Activated CD4-positive, alpha-beta T cell treated with anti-CD3 and anti-CD28 coated beads for 36 hours (primary cell): ENCODE measurements at regions not wholly inside any gene's neighbourhood (a gene's known extent, or its start where the extent isn't known, plus 50 kb on each side); places are given as distances from the start of the nearest gene placed in this dataset.

Source experiments
- ATAC-seq: fragments of 200-7000 bp; cut with Tn5 transposase; one replicate; pipeline ENCODE4 v1.10.0; 2021; ENCODE audit warnings: mild to moderate bottlenecking, moderate library complexity
- CTCF ChIA-PET: fragments of 350-600 bp; sonication (Branson Sonifier 250); formaldehyde crosslinking; loops from one replicate; lab custom pipeline; 2021; ENCODE audit warnings: antibody characterized with exemption; lab: Charles Lee
- POLR2A ChIA-PET: fragments of 350-600 bp; sonication (Branson Sonifier 250); formaldehyde crosslinking; loops from one replicate; lab custom pipeline; 2021; ENCODE audit warnings: antibody characterized with exemption, inconsistent platforms; lab: Charles Lee
- DNase-seq: peaks from one replicate; pipeline ENCODE4 v3.0.0-alpha.2; 2020
- H3K27ac Mint-ChIP-seq: one replicate; pipeline ENCODE4 v1.8.0; 2021; ENCODE audit warnings: mixed read lengths
- H3K27me3 Mint-ChIP-seq: one replicate; pipeline ENCODE4 v1.8.0; 2021; ENCODE audit warnings: mixed read lengths
- H3K36me3 Mint-ChIP-seq: one replicate; pipeline ENCODE4 v1.8.0; 2021; ENCODE audit warnings: low read depth, mixed read lengths
- H3K4me1 Mint-ChIP-seq: one replicate; pipeline ENCODE4 v1.8.0; 2021; ENCODE audit warnings: mixed read lengths
- H3K4me3 Mint-ChIP-seq: one replicate; pipeline ENCODE4 v1.8.0; 2021; ENCODE audit warnings: mild to moderate bottlenecking, moderate library complexity, mixed read lengths
- H3K9me3 Mint-ChIP-seq: one replicate; pipeline ENCODE4 v1.8.0; 2021; ENCODE audit warnings: low read depth, mixed read lengths
- intact Hi-C, 2 experiments: fragments of 100-400 bp; cut with DNase I in 1 of 2; cut with micrococcal nuclease in 1 of 2; formaldehyde crosslinking; loops; one replicate each; pipeline versions ENCODE4 v1.14.2 to v1.15.1; 2022 to 2024; cut with DNase I, micrococcal nuclease

DNA sequence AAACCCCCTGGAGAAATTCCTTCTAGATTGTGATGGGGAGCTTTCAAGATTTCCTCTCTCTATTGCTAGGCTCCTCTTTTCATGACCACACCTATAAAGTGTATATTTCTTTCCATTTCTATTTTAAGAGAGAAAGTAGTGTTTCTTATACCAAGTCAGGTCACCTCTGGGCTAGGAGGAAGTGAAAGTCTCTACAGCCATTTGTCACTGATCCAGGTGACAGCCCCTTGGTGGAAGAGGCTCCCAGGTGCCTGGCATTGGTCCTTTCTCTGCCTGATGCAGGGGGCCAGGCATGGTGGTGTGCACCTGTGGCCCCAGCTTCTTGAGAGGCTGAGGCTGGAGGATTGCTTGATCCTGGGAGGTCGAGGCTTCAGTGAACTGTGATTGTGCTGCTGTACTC is 64.7 kb downstream of the DHCR7 start:
- H3K36me3 Mint-ChIP-seq, result no peaks in the 10 kb centered on the region
- no peaks in the 10 kb centered on the region for H3K4me1 Mint-ChIP-seq
- DNase-seq (no peak), ATAC-seq (no peak)
- H3K27ac Mint-ChIP-seq, result no peak overlapping the region
- ChIA-PET POLR2A (no interaction called here), CTCF (no interaction called here)
- no peak overlapping the region for H3K4me3 Mint-ChIP-seq
- intact Hi-C loops, result no loop called here
- H3K9me3 Mint-ChIP-seq, result no peaks in the 10 kb centered on the region
- H3K27me3 Mint-ChIP-seq, result peaks cover 17% of the 10 kb centered on the region

DNA sequence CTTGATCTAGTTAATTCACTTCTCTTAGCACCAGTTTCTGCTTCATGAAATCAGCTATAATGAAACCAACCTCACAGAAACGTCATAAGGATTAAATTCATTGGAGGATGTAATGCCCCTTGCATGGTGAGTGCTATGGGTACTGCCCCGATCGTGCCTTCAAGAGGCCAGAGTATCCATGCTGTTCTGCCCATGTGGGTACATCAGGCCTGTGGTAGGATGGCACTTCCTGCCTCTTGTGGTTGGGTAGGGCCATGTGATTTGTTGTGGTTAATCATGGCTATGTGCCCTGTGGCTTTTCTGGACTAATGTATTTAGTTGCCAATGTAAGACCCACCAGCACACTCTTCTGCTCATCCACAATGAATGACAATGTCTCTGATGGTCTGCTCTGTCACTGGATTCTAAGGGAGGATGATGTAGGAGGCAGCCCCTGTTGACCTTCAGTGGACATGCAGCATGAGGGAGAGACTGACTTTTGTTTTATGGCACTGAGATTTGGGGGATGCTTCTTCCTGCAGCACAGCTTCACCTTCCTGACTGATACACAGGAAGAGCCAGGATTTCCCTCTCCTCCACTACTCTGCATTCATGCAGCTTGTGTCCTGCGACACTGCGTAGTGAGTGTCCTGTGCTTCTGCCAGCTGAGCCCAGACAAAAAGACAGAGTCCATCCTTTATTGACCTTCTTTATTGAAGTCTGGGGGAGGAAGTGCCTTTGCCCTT is 66.2 kb downstream of the DHCR7 start:
- POLR2A ChIA-PET, result no interaction called here
- H3K36me3 Mint-ChIP-seq, result no peaks in the 10 kb centered on the region
- CTCF ChIA-PET, result no interaction called here
- ATAC-seq (no peak), DNase-seq (no peak)
- H3K4me3 Mint-ChIP-seq, result no peak overlapping the region
- H3K27me3 Mint-ChIP-seq, result peaks cover 23% of the 10 kb centered on the region
- H3K4me1 Mint-ChIP-seq, result no peaks in the 10 kb centered on the region
- H3K27ac Mint-ChIP-seq, result no peak overlapping the region
- H3K9me3 Mint-ChIP-seq, result peaks cover 3% of the 10 kb centered on the region
- intact Hi-C loops, result no loop called here

DNA sequence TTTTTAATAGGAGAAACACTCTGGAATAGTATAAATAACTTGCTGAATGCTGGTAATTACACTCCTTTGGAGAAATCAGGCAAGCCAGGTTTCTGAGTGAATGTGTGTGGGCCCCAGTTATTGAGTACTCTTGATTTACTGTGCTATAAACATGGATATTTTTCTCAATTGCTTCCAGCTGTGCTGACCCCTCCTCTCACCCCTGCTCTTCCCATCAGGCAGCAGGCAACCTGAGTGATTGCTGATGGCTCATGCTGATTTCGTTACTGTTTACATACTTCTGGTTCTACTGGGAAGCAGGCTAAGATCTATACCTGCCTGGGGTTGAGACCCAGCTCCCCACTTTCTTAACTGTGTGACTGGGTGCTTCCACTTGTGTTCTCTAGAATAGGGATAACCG is 68.5 kb downstream of the DHCR7 start:
- no peak for ATAC-seq
- CTCF ChIA-PET, result no interaction called here
- Mint-ChIP-seq H3K4me3 (no peak overlapping the region), H3K27me3 (peaks cover 29% of the 10 kb centered on the region), H3K27ac (no peak overlapping the region), H3K9me3 (peaks cover 5% of the 10 kb centered on the region), H3K36me3 (no peaks in the 10 kb centered on the region), H3K4me1 (no peaks in the 10 kb centered on the region)
- no peak for DNase-seq
- POLR2A ChIA-PET, result no interaction called here
- intact Hi-C loops, result no loop called here

DNA sequence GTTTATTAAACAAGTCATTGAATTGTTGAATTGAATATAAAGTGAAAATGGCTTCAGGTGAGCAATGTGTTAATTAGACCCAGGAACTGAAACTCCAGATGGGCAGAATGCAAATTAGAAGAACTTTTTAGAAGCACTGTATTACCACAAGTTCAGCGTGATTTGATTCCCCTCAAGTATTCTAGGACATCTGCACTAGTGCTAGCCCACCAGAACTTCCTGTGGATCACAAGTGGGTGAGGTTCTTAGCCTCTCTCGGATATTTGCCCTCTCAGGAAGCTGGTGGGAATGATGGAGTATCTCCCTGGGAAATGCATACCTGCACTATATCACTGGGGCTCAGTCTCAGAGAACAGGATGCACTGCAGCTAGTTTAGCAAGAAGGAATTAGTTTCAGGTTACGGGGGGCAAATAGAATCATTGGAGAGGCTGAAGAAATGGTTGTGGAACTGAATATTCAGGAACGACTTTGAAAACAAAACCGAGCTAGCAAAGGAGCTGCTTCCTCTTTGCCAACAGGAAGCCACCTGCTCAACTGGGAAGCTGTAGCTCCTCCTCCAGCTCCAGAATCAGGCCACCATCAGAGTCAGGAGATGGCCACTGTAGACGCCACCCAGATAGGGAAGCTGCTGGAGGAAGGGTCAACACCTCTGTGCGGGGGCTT is 74.3 kb downstream of the DHCR7 start:
- POLR2A ChIA-PET, result no interaction called here
- DNase-seq (no peak), ATAC-seq (no peak)
- CTCF ChIA-PET, result no interaction called here
- Mint-ChIP-seq H3K36me3 (no peaks in the 10 kb centered on the region), H3K4me3 (no peak overlapping the region), H3K27me3 (peaks cover 20% of the 10 kb centered on the region), H3K4me1 (no peaks in the 10 kb centered on the region), H3K27ac (no peak overlapping the region), H3K9me3 (peaks cover 5% of the 10 kb centered on the region)
- intact Hi-C loops, result no loop called here

DNA sequence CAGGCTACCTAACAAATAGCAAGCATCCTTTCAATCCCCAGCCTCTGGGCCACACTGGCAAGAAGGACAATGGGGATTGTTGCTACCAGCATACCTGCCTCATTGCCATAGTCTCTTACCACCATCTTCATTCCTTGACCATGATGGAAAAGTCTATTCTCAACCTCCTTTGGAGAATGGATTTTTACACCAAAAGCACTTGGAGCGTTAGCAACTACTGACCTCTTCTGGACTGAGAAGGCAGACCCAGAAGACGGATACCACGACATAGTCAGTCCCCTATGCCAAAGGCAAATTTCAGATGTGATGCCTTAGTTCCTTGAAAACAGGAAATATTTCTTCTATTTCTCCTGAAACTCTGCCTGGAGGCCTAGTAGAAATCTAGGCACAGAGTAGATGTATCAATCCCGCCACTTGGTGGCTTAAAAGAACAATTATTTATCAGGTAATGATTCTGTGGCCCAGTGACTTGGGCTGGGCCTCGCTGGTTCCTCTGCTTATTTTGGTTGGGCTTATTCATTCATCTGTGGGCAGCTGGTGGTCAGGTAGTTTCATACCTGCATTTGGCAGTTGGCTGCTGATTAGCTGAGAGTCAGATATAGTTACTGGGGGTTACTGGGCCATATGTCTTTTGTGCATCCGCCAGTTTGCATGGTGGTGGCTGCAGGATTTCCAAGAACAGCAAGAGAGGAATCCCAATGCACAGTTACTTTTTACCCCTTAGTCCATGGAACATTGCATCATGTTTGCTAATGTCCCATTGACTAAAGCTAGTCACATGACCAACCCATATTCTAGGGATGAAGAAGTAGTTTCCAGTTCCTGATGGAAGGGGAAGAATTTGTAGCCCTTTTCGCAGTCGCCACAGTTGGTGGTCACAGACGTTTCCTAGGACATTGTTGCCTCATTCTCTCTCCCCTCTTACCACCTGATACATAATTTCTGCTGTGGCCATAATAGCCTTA is 75.2 kb downstream of the DHCR7 start:
- Mint-ChIP-seq H3K9me3 (peaks cover 5% of the 10 kb centered on the region), H3K27me3 (peaks cover 15% of the 10 kb centered on the region), H3K27ac (no peak overlapping the region), H3K4me1 (no peaks in the 10 kb centered on the region), H3K4me3 (no peak overlapping the region), H3K36me3 (no peaks in the 10 kb centered on the region)
- CTCF ChIA-PET, result no interaction called here
- ATAC-seq (no peak), DNase-seq (no peak)
- intact Hi-C loops, result no loop called here
- POLR2A ChIA-PET, result no interaction called here

DNA sequence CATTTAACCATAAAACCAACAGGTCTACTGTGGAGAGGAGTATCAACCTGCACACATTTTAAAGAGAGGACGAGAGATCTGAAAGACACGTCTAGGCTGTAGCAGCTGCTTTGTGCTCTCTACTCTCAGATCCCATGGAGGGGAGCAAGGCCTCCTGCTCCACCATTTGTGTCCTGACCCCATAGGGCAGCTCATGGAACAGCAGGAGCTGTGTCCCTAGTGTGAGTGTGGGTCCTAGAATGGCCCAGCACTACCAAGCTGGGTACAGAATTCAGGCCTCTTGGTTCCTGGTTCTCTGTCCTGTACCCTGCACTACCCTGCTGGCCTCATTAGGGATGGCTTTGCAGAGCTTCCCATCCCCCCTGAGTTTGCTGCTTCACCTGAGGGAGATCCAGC is 76.5 kb downstream of the DHCR7 start:
- POLR2A ChIA-PET, result no interaction called here
- no peak overlapping the region for H3K27ac Mint-ChIP-seq
- no peaks in the 10 kb centered on the region for H3K4me1 Mint-ChIP-seq
- no peaks in the 10 kb centered on the region for H3K36me3 Mint-ChIP-seq
- peaks cover 2% of the 10 kb centered on the region for H3K9me3 Mint-ChIP-seq
- H3K27me3 Mint-ChIP-seq, result peaks cover 8% of the 10 kb centered on the region
- CTCF ChIA-PET, result no interaction called here
- DNase-seq (no peak), ATAC-seq (no peak)
- intact Hi-C loops, result no loop called here
- no peak overlapping the region for H3K4me3 Mint-ChIP-seq

DNA sequence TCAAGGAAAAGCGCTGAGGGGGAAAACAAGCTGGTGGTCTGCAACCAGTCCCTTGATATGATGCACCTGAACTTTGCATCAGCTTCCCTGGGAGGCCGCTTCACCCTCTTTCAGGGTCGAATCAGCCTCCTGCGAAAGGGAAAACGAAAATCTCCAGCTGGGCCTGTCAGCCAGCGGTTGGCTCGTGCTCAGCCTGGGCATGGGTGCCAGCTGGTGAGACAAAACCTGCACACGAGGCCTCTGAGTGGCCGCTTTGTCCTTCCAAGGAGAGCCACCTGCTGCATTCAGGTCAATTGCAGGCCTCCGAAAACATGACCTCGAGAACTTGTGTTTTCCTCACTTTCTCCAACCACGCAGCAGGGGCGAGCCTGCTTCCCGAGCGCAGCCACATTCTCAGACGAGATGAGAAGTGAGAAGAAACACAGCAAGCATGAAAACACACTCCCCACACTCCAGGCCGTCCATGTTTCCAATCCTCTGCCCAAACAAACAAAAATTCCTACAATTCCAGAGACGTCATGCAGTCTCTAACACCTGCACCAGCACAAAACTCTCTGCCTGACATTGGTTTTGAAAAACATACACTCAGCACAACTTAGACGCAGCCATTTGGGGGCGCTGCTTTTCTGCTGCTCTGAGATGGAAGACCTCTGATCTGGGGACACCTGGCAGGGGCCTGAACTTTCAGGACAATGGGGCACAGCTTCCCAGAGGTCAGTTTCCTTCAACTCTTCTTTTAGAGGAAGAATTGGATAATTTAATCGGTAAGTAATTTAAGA is 77.1 kb downstream of the DHCR7 start:
- H3K9me3 Mint-ChIP-seq, result peaks cover 1% of the 10 kb centered on the region
- intact Hi-C loops, result no loop called here
- no peaks in the 10 kb centered on the region for H3K36me3 Mint-ChIP-seq
- ChIA-PET POLR2A (no interaction called here), CTCF (no interaction called here)
- no peak overlapping the region for H3K4me3 Mint-ChIP-seq
- no peak overlapping the region for H3K27ac Mint-ChIP-seq
- DNase-seq (no peak), ATAC-seq (no peak)
- H3K4me1 Mint-ChIP-seq, result no peaks in the 10 kb centered on the region
- peaks cover 3% of the 10 kb centered on the region for H3K27me3 Mint-ChIP-seq

DNA sequence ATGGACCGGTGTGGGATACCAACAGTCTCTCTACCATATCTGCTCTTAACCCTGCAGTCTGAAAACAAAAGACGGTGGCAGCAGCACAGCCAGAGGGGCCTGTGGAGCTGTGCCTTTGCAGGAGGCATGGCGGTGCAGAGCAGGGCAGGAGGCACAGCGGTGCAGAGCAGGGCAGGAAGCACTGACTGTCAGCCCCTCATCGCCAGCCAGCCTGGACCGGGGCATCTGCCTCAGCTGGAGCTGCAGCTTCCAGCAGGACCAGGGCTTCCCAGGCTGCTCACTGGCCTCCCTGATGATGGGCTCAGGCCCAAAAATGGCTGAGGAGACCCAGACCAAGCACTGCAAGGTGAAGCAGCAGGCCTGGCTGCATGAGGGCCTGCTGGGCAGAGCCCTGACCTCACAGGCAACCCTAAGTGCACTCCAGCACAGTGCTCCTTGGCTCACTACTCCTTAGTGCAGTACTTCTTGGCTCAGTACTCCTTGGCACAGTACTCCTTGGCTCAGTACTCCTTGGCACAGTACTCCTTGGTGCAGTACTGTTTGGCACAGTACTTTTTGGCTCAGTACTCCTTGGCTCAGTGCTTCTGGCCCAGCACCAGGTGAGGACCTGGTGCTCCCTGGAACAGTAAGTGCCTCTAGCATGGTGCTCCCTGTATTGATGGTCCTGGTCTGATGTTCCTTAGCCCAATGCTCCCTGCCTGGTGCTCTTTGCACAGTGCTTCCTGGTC is 78.0 kb downstream of the DHCR7 start:
- intact Hi-C loops, result no loop called here
- no peak for DNase-seq
- H3K4me1 Mint-ChIP-seq, result no peaks in the 10 kb centered on the region
- no peak overlapping the region for H3K27ac Mint-ChIP-seq
- H3K9me3 Mint-ChIP-seq, result no peaks in the 10 kb centered on the region
- ChIA-PET POLR2A (no interaction called here), CTCF (no interaction called here)
- no peaks in the 10 kb centered on the region for H3K36me3 Mint-ChIP-seq
- no peak overlapping the region for H3K4me3 Mint-ChIP-seq
- H3K27me3 Mint-ChIP-seq, result peaks cover 2% of the 10 kb centered on the region
- ATAC-seq, result no peak

DNA sequence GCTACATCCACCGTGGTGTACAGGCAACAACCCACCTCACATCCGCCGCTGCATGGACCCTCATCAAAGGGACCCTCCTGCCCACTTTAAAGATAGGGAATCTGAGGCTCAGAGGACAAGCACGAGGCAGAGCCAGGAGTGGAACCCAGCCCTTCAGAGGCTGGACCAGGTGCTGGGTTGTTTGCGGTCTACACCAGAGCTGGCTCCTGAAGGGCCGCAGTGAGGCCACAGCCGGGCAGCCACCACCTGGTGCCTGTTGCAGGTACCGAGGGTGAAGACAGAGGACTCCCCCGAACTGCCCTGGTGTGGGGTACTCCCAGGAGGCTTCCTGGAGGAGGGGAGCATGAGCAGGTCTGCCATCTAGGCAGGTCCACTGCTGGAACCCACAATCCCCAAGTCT is 78.8 kb downstream of the DHCR7 start:
- ChIA-PET CTCF (no interaction called here), POLR2A (no interaction called here)
- Mint-ChIP-seq H3K4me1 (no peaks in the 10 kb centered on the region), H3K9me3 (no peaks in the 10 kb centered on the region), H3K27ac (no peak overlapping the region), H3K27me3 (peaks cover 2% of the 10 kb centered on the region), H3K36me3 (no peaks in the 10 kb centered on the region), H3K4me3 (no peak overlapping the region)
- intact Hi-C loops, result no loop called here
- DNase-seq (no peak), ATAC-seq (no peak)

DNA sequence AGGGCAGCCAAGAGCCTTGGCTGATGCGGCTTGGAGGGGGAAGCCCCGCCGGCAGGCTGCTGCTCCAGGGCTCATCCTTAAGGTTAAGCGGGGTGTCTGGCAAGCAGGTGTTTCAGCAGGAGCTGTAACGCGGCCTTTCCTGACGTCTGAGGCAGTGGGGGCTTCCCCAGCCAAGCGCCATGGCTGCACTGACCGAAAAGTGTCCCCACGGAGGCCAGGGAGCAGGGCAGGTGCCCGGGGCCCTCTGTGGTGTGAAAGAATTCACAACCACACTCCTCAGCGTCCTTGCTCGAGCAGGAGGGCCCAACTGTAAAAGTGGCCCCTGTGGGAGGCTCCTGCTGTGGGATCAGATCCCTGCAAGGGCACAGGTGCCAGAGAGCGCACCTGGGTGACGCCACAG is 79.2 kb downstream of the DHCR7 start:
- intact Hi-C loops, result no loop called here
- Mint-ChIP-seq H3K36me3 (no peaks in the 10 kb centered on the region), H3K4me3 (no peak overlapping the region), H3K27me3 (peaks cover 2% of the 10 kb centered on the region), H3K9me3 (no peaks in the 10 kb centered on the region), H3K27ac (no peak overlapping the region), H3K4me1 (no peaks in the 10 kb centered on the region)
- ChIA-PET POLR2A (no interaction called here), CTCF (no interaction called here)
- ATAC-seq (no peak), DNase-seq (no peak)

DNA sequence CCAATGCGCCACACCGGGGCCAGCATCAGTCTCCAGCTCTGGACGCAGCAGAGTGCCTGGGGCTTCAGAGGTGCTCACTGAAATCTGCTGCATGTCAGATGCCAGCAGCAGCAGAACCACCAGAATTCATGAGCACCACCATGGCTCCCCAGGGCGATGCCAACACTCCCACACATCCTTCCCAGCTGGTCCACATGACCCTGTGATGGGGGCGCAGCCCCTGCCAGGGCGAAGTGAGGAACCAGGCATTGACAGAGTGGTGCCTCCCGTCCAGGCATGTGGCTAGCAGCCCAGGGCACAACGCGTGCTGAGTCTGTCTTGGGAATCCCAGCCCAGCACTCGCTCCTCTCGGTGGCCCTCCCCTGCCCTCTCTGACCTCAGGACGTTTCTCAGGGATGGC is 80.4 kb downstream of the DHCR7 start:
- Mint-ChIP-seq H3K4me1 (no peaks in the 10 kb centered on the region), H3K9me3 (no peaks in the 10 kb centered on the region), H3K27ac (no peak overlapping the region), H3K4me3 (no peak overlapping the region), H3K27me3 (peaks cover 2% of the 10 kb centered on the region), H3K36me3 (no peaks in the 10 kb centered on the region)
- ATAC-seq (no peak), DNase-seq (no peak)
- intact Hi-C loops, result no loop called here
- ChIA-PET CTCF (no interaction called here), POLR2A (no interaction called here)
